K562 (cell line): ENCODE measurements at regions not wholly inside any gene's neighbourhood (a gene's known extent, or its start where the extent isn't known, plus 50 kb on each side); places are given as distances from the start of the nearest gene placed in this dataset.

Experiments used
- CBX1 ChIP-seq: sonication (generic); IDR thresholded peaks from 2 replicates; pipeline ENCODE4 v1.6.1; 2016; ENCODE audit warnings: antibody characterized with exemption, low read depth, mild to moderate bottlenecking
- CBX8 ChIP-seq: fragments of 200-600 bp; sonication (generic); IDR thresholded peaks from 2 replicates; pipeline ENCODE4 v1.6.1; 2012; ENCODE audit warnings: borderline replicate concordance, mixed run types, low read depth, mild to moderate bottlenecking, moderate library complexity, mixed read lengths, low read length, control low read depth, inconsistent platforms; ENCODE audit not compliant: poor library complexity, severe bottlenecking; ENCODE audit errors: extremely low read depth
- CHD4 ChIP-seq: fragments of 200-600 bp; sonication (generic); IDR thresholded peaks from 3 replicates; pipeline ENCODE4 v1.6.1; 2012; ENCODE audit warnings: low read depth, mild to moderate bottlenecking, mixed read lengths, low read length, inconsistent platforms; ENCODE audit not compliant: insufficient read depth, insufficient replicate concordance, poor library complexity, severe bottlenecking
- CTCF ChIP-seq, 3 experiments: IDR thresholded peaks in 2 of 3; conservative IDR thresholded peaks in 1 of 3; 2 replicates each; pipeline ENCODE4 v1.5.1; 2011 to 2012; ENCODE audit warnings: low read length in 3 of 3, mild to moderate bottlenecking in 3 of 3, control low read depth in 2 of 3, improper control_type of control experiment in 1 of 3, inconsistent platforms in 1 of 3, low read depth in 1 of 3, mixed read lengths in 1 of 3, moderate library complexity in 1 of 3; ENCODE audit not compliant: insufficient read depth in 2 of 3
- GTF2F1 ChIP-seq: IDR thresholded peaks from 2 replicates; pipeline ENCODE4 v1.6.1; 2011; ENCODE audit warnings: low read depth, low read length, improper control_type of control experiment
- HDAC1 ChIP-seq, 2 experiments: fragments of 450-650 bp; IDR thresholded peaks; 2 replicates each; pipeline ENCODE4 v1.6.1; 2016 to 2017; ENCODE audit warnings: inconsistent platforms in 1 of 2, mild to moderate bottlenecking in 1 of 2, moderate library complexity in 1 of 2
- ILF3 ChIP-seq: fragments of 450-650 bp; IDR thresholded peaks from 2 replicates; pipeline ENCODE4 v1.6.1; 2018; ENCODE audit warnings: antibody characterized with exemption, mild to moderate bottlenecking, moderate library complexity, borderline replicate concordance
- KAT7 ChIP-seq: sonication (generic); formaldehyde crosslinking; IDR thresholded peaks from 2 replicates; pipeline ENCODE4 v1.8.0; 2022; ENCODE audit warnings: missing genetic modification reagents, mild to moderate bottlenecking, borderline replicate concordance
- NR2C1 ChIP-seq, 2 experiments: fragments of 450-650 bp; IDR thresholded peaks; 2 replicates each; pipeline ENCODE4 v1.6.1; 2017; ENCODE audit warnings: mild to moderate bottlenecking in 2 of 2, antibody characterized with exemption in 1 of 2, inconsistent platforms in 1 of 2, missing compliant biosample characterization in 1 of 2, missing genetic modification characterization in 1 of 2
- POLR2A ChIP-seq: fragments of 450-650 bp; conservative IDR thresholded peaks from 2 replicates; pipeline ENCODE4 v1.6.1; 2016
- POLR2AphosphoS5 ChIP-seq: IDR thresholded peaks from 2 replicates; pipeline ENCODE4 v1.6.1; 2011; ENCODE audit warnings: mild to moderate bottlenecking, low read depth, low read length, moderate library complexity; ENCODE audit not compliant: control insufficient read depth, insufficient read depth
- SAP30 ChIP-seq: fragments of 200-600 bp; sonication (generic); IDR thresholded peaks from 2 replicates; pipeline ENCODE4 v1.6.1; 2012; ENCODE audit warnings: borderline replicate concordance, low read depth, mild to moderate bottlenecking, moderate library complexity, low read length, control low read depth, inconsistent platforms; ENCODE audit not compliant: insufficient read depth, poor library complexity, severe bottlenecking
- SETDB1 ChIP-seq: IDR thresholded peaks from one replicate; pipeline ENCODE4 v1.6.1; 2012; ENCODE audit warnings: low read length, control low read depth, inconsistent platforms
- ZBTB5 ChIP-seq: fragments of 450-650 bp; IDR thresholded peaks from 2 replicates; pipeline ENCODE4 v1.6.1; 2017; ENCODE audit warnings: antibody characterized with exemption

GRCh38 chr12:88400302-88400701 is 180.0 kb downstream of the KITLG start:
- no peak for TF ChIP-seq CTCF (IDR thresholded peaks at IDR 0.05 in 2 of 3, conservative IDR thresholded peaks at IDR 0.05 in 1 of 3; ENCODE audit: insufficient read depth in 2 of 3, low read depth in 1 of 3, low read length in 3 of 3)
- TF ChIP-seq CHD4 = no peak
- TF ChIP-seq NR2C1 (IDR thresholded peaks at IDR 0.05) = no peak
- no peak for TF ChIP-seq NR2C1 (tag; IDR thresholded peaks at IDR 0.05)
- no peak for TF ChIP-seq SETDB1
- no peak for TF ChIP-seq HDAC1 (IDR thresholded peaks at IDR 0.05)
- no peak for TF ChIP-seq GTF2F1
- TF ChIP-seq ZBTB5 = no peak
- no peak for TF ChIP-seq POLR2AphosphoS5
- TF ChIP-seq CBX8 = no peak
- TF ChIP-seq KAT7 (CRISPR knock-in tag) = no peak
- TF ChIP-seq SAP30 = no peak
- no peak for TF ChIP-seq CBX1
- TF ChIP-seq ILF3 = no peak
- no peak for TF ChIP-seq POLR2A
